ENCODE measurements at regions not wholly inside any gene's neighbourhood (a gene's known extent, or its start where the extent isn't known, plus 50 kb on each side); places are given as distances from the start of the nearest gene placed in this dataset.
"Not testable (repeated sequence)": the region's sequence is repeated elsewhere in the genome, so short reads cannot be mapped to it uniquely, and the experiment has no call there.

DNA sequence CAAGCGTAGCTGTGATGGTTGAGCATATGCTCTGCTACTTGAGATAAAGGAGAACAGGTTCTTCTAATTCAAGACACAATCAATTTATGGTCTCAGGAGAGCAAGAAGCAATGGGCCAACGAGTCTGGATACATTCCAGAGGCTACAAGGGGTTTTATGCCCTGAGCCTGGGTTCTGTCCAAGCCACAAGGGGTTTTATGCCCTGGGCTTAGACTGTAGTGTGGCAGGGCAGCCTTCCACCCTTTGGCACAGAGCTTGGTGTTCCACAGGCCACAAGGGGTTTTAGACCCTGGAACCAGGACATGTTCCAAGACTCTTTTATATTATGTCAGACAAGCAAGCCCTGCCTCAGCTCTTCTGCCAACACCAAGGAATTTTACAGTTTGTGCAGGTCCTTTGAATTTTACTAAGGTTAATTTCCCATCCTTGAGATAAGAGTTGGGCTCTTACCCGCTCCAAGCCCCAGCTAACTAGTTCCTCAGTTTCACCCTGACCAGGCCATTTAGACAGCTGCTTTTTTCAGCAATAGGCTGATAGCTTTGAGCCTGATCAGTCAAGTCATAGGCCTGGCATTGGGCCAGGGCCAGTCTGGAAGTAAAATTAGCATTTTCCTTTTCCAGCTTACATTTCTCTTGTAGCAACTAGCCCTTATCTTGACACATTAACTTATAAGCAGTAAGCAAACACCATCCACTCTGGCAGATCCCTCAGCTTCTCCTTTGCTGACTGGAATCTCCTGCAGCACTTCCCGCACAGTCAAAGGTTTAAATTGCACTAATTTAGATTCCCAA lies 95.0 kb downstream of the ZNF737 start:
- Histone ChIP-seq H3K4me3 (replicated peaks in 1 of 3; ENCODE audit: low read depth in 2 of 3, low read length in 3 of 3) (no peak overlapping the region), H2AFZ (ENCODE audit: insufficient read depth, low read depth, low read length, poor library complexity, severe bottlenecking) (no peak overlapping the region), H3K27ac (ENCODE audit: low read depth in 1 of 2, low read length in 2 of 2) (no peak overlapping the region), H3K36me3 (replicated peaks in 1 of 2; ENCODE audit: control insufficient read depth in 1 of 2, insufficient read depth in 2 of 2, low read length in 2 of 2) (no peaks in the 10 kb centered on the region), H3K9ac (ENCODE audit: insufficient read depth, low read length, poor library complexity, severe bottlenecking) (no peak overlapping the region), H3K4me1 (ENCODE audit: control insufficient read depth in 1 of 2, insufficient read depth in 2 of 2, low read length in 2 of 2) (no peaks in the 10 kb centered on the region), H3K4me2 (replicated peaks; ENCODE audit: extremely low read depth, low read length, poor library complexity, severe bottlenecking) (no peak overlapping the region), H3K27me3 (ENCODE audit: control insufficient read depth in 2 of 2, insufficient read depth in 2 of 2, low read length in 2 of 2) (no peaks in the 10 kb centered on the region), H3K9me3 (replicated peaks in 1 of 2; ENCODE audit: control insufficient read depth in 1 of 2, insufficient read depth in 1 of 2, low read length in 2 of 2) (peaks cover 50 to 60% of the 10 kb centered on the region in 2 donors), H4K20me1 (ENCODE audit: insufficient read depth, low read length) (no peaks in the 10 kb centered on the region), H3K79me2 (ENCODE audit: insufficient read depth, low read length) (no peaks in the 10 kb centered on the region)
- no peak overlapping the region for H3K4me3 Mint-ChIP-seq
- no peaks in the 10 kb centered on the region for H3K4me1 Mint-ChIP-seq
- 73% methylated on average over 3 of the region's 4 CpGs for WGBS (ENCODE audit: insufficient coverage)
- TF ChIP-seq, protein P1, sequence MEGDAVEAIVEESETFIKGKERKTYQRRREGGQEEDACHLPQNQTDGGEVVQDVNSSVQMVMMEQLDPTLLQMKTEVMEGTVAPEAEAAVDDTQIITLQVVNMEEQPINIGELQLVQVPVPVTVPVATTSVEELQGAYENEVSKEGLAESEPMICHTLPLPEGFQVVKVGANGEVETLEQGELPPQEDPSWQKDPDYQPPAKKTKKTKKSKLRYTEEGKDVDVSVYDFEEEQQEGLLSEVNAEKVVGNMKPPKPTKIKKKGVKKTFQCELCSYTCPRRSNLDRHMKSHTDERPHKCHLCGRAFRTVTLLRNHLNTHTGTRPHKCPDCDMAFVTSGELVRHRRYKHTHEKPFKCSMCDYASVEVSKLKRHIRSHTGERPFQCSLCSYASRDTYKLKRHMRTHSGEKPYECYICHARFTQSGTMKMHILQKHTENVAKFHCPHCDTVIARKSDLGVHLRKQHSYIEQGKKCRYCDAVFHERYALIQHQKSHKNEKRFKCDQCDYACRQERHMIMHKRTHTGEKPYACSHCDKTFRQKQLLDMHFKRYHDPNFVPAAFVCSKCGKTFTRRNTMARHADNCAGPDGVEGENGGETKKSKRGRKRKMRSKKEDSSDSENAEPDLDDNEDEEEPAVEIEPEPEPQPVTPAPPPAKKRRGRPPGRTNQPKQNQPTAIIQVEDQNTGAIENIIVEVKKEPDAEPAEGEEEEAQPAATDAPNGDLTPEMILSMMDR (IDR thresholded peaks at IDR 0.05) = no peak
- no peak overlapping the region for H3K27ac Mint-ChIP-seq
- H3K9me3 Mint-ChIP-seq = peaks cover 29 to 66% (median 54%) of the 10 kb centered on the region in 7 donors
- no peaks in the 10 kb centered on the region for H3K27me3 Mint-ChIP-seq (ENCODE audit: low read depth in 3 of 3)
- intact Hi-C loops (cut with micrococcal nuclease) = no loop called here
- DNase-seq = no peak
- H3K36me3 Mint-ChIP-seq = no peaks in the 10 kb centered on the region

DNA sequence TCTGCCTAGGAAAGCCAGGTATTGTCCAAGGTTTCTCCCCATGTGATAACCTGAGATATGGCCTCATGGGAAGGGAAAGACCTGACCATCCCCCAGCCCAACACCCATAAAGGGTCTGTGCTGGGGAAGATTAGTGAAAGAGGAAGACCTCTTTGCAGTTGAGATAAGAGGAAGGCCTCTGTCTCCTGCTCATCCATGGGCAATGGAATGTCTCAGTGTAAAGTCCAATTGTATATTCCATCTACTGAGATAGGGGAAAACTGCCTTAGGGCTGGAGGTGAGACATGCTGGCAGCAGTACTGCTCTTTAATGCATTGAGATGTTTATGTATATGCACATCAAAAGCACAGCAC lies 99.0 kb downstream of the ZNF737 start:
- H3K4me3 ChIP-seq (replicated peaks in 1 of 3; ENCODE audit: low read depth in 2 of 3, low read length in 3 of 3); intact Hi-C loops (cut with micrococcal nuclease); H3K36me3 Mint-ChIP-seq; H3K4me1 ChIP-seq (ENCODE audit: control insufficient read depth in 1 of 2, insufficient read depth in 2 of 2, low read length in 2 of 2); H2AFZ ChIP-seq (ENCODE audit: insufficient read depth, low read depth, low read length, poor library complexity, severe bottlenecking); H3K27ac ChIP-seq (ENCODE audit: low read depth in 1 of 2, low read length in 2 of 2); H3K4me3 Mint-ChIP-seq; H3K27me3 Mint-ChIP-seq (ENCODE audit: low read depth in 3 of 3); H3K4me2 ChIP-seq (replicated peaks; ENCODE audit: extremely low read depth, low read length, poor library complexity, severe bottlenecking); H3K79me2 ChIP-seq (ENCODE audit: insufficient read depth, low read length); H3K9ac ChIP-seq (ENCODE audit: insufficient read depth, low read length, poor library complexity, severe bottlenecking); H3K36me3 ChIP-seq (replicated peaks in 1 of 2; ENCODE audit: control insufficient read depth in 1 of 2, insufficient read depth in 2 of 2, low read length in 2 of 2); H3K27ac Mint-ChIP-seq; H3K27me3 ChIP-seq (ENCODE audit: control insufficient read depth in 2 of 2, insufficient read depth in 2 of 2, low read length in 2 of 2); H3K4me1 Mint-ChIP-seq; H4K20me1 ChIP-seq (ENCODE audit: insufficient read depth, low read length); DNase-seq: not testable (repeated sequence)
- H3K9me3 ChIP-seq (replicated peaks in 1 of 2; ENCODE audit: control insufficient read depth in 1 of 2, insufficient read depth in 1 of 2, low read length in 2 of 2) = peaks cover 23 to 48% of the 10 kb centered on the region in 2 donors
- H3K9me3 Mint-ChIP-seq = peaks cover 14 to 45% (median 27%) of the 10 kb centered on the region in 7 donors

DNA sequence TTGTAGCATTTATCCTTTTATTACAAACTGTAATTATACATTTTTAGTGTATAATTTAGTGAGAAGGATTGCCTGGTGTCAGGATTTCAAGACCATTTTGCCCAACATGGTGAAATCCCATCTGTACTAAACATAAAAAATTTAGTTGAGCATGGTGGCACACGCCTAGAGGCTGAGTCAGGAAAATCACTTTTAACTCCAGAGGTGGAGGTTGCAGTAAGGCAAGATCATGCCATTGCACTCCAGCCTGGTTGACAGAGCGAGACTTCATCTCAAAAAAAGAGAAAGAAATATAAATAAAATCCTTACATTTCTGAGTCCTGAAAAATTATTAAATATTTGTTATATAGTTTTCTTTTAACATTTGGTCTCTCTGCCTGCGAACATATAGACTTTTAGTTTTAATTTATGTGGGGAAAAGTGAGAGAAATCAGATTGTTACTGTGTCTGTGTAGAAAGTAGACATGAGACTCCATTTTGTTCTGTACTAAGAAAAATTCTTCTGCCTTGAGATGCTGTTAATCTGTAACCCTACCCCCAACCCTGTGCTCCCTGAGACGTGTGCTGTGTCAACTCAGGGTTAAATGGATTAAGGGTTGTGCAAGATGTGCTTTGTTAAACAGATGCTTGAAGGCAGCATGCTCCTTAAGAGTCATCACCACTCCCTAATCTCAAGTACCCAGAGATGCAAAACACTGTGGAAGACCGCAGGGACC lies 99.5 kb downstream of the ZNF737 start:
- intact Hi-C loops (cut with micrococcal nuclease); H3K9ac ChIP-seq (ENCODE audit: insufficient read depth, low read length, poor library complexity, severe bottlenecking); H4K20me1 ChIP-seq (ENCODE audit: insufficient read depth, low read length); DNase-seq; H2AFZ ChIP-seq (ENCODE audit: insufficient read depth, low read depth, low read length, poor library complexity, severe bottlenecking); H3K27me3 Mint-ChIP-seq (ENCODE audit: low read depth in 3 of 3); H3K79me2 ChIP-seq (ENCODE audit: insufficient read depth, low read length); H3K27ac Mint-ChIP-seq; H3K4me1 ChIP-seq (ENCODE audit: control insufficient read depth in 1 of 2, insufficient read depth in 2 of 2, low read length in 2 of 2); H3K4me1 Mint-ChIP-seq; H3K4me3 ChIP-seq (replicated peaks in 1 of 3; ENCODE audit: low read depth in 2 of 3, low read length in 3 of 3); H3K36me3 Mint-ChIP-seq; H3K27ac ChIP-seq (ENCODE audit: low read depth in 1 of 2, low read length in 2 of 2); H3K36me3 ChIP-seq (replicated peaks in 1 of 2; ENCODE audit: control insufficient read depth in 1 of 2, insufficient read depth in 2 of 2, low read length in 2 of 2); H3K4me2 ChIP-seq (replicated peaks; ENCODE audit: extremely low read depth, low read length, poor library complexity, severe bottlenecking); H3K27me3 ChIP-seq (ENCODE audit: control insufficient read depth in 2 of 2, insufficient read depth in 2 of 2, low read length in 2 of 2); H3K4me3 Mint-ChIP-seq: not testable (repeated sequence)
- H3K9me3 Mint-ChIP-seq = peaks cover 14 to 41% (median 24%) of the 10 kb centered on the region in 7 donors
- H3K9me3 ChIP-seq (replicated peaks in 1 of 2; ENCODE audit: control insufficient read depth in 1 of 2, insufficient read depth in 1 of 2, low read length in 2 of 2) = peaks cover 22 to 44% of the 10 kb centered on the region in 2 donors
- WGBS (ENCODE audit: insufficient coverage) = no CpG with 5 or more reads among the region's 5 CpGs

Data from CD14-positive monocyte (primary cell).